ENCODE measurements at regions not wholly inside any gene's neighbourhood (a gene's known extent, or its start where the extent isn't known, plus 50 kb on each side); places are given as distances from the start of the nearest gene placed in this dataset.

- intact Hi-C loops (cut with micrococcal nuclease; ENCODE audit: unreplicated experiment), result no loop called here
- no peak overlapping the region for H3K27ac ChIP-seq (ENCODE audit: control insufficient read depth, insufficient read depth)
- RAD21 ChIA-PET (ENCODE audit: unreplicated experiment), result no interaction called here
- no TSS peak for BruUV-seq (replicated peaks)
- H3K4me2 ChIP-seq (ENCODE audit: control insufficient read depth, insufficient read depth), result no peak overlapping the region
- H4K20me1 ChIP-seq (ENCODE audit: control insufficient read depth, insufficient read depth), result no peaks in the 10 kb centered on the region
- H3K79me2 ChIP-seq (ENCODE audit: control insufficient read depth, insufficient read depth, low read length), result no peaks in the 10 kb centered on the region
- SMC1A ChIA-PET (ENCODE audit: uncharacterized antibody, unreplicated experiment), result no interaction called here
- H2AFZ ChIP-seq (ENCODE audit: control insufficient read depth, low read depth, low read length), result no peak overlapping the region
- FAIRE-seq, result no peak
- DNase-seq (ENCODE audit: low read depth, low spot score), result no peak
- POLR2A ChIA-PET, result no interaction called here
- 0 out of 2 replicates have a peak, but pooled peaks have one; percentile 39 for TF ChIP-seq YY1 (IDR thresholded peaks at IDR 0.05; ENCODE audit: low read depth, low read length)
- TF ChIP-seq, protein P1, sequence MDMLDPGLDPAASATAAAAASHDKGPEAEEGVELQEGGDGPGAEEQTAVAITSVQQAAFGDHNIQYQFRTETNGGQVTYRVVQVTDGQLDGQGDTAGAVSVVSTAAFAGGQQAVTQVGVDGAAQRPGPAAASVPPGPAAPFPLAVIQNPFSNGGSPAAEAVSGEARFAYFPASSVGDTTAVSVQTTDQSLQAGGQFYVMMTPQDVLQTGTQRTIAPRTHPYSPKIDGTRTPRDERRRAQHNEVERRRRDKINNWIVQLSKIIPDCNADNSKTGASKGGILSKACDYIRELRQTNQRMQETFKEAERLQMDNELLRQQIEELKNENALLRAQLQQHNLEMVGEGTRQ (IDR thresholded peaks at IDR 0.05; ENCODE audit: borderline replicate concordance, low read depth, low read length), result no peak
- H3K4me1 ChIP-seq (ENCODE audit: control insufficient read depth, insufficient read depth, low read length), result no peaks in the 10 kb centered on the region
- WGBS (ENCODE audit: insufficient coverage, insufficient replicate concordance, low lambda C conversion rate, missing lambda C conversion rate), result 86% methylated on average over 1 of the region's 1 CpG
- H3K9ac ChIP-seq (ENCODE audit: control insufficient read depth, insufficient read depth, low read length), result no peak overlapping the region
- no peaks in the 10 kb centered on the region for H3K36me3 ChIP-seq (ENCODE audit: control insufficient read depth in 2 of 2, insufficient read depth in 2 of 2, low read length in 1 of 2)
- CTCF ChIA-PET, result interaction anchor here (0.6 kb wide), 1 partner anchor 20 kb away, joined by 3 read pairs; no protein-coding TSS in a partner anchor
- no peaks in the 10 kb centered on the region for H3K27me3 ChIP-seq (replicated peaks in 1 of 2; ENCODE audit: control insufficient read depth in 2 of 2, insufficient read depth in 2 of 2, low read length in 1 of 2)
- in situ Hi-C loops (cut with MboI), result no loop called here
- no peak overlapping the region for H3K4me3 ChIP-seq
- no peaks in the 10 kb centered on the region for H3K9me3 ChIP-seq (replicated peaks; ENCODE audit: control insufficient read depth, insufficient read depth, low read length)
- ATAC-seq, result peak; percentile 48; the same call in 2 of the 3 replicates
These were observed 144.8 kb downstream of the BACH1 start for GRCh38 chr21:29443411-29444010.

- ChIA-PET CTCF (interaction anchor here (1.5 kb wide), 1 partner anchor 72 kb away, joined by 5 read pairs; no protein-coding TSS in a partner anchor), SMC1A (ENCODE audit: uncharacterized antibody, unreplicated experiment) (no interaction called here), RAD21 (ENCODE audit: unreplicated experiment) (no interaction called here), POLR2A (no interaction called here)
- intact Hi-C loops (cut with micrococcal nuclease; ENCODE audit: unreplicated experiment), result no loop called here
- Histone ChIP-seq H3K27ac (ENCODE audit: control insufficient read depth, insufficient read depth) (no peak overlapping the region), H3K9ac (ENCODE audit: control insufficient read depth, insufficient read depth, low read length) (no peak overlapping the region), H3K27me3 (replicated peaks in 1 of 2; ENCODE audit: control insufficient read depth in 2 of 2, insufficient read depth in 2 of 2, low read length in 1 of 2) (no peaks in the 10 kb centered on the region), H3K36me3 (ENCODE audit: control insufficient read depth in 2 of 2, insufficient read depth in 2 of 2, low read length in 1 of 2) (no peaks in the 10 kb centered on the region), H3K9me3 (replicated peaks; ENCODE audit: control insufficient read depth, insufficient read depth, low read length) (no peaks in the 10 kb centered on the region; the same call in 1 of the 3 replicates), H3K4me1 (ENCODE audit: control insufficient read depth, insufficient read depth, low read length) (no peaks in the 10 kb centered on the region), H3K79me2 (ENCODE audit: control insufficient read depth, insufficient read depth, low read length) (no peaks in the 10 kb centered on the region), H2AFZ (ENCODE audit: control insufficient read depth, low read depth, low read length) (no peak overlapping the region), H3K4me3 (no peak overlapping the region), H4K20me1 (ENCODE audit: control insufficient read depth, insufficient read depth) (no peaks in the 10 kb centered on the region), H3K4me2 (ENCODE audit: control insufficient read depth, insufficient read depth) (no peak overlapping the region)
- BruUV-seq (replicated peaks), result no TSS peak
- ATAC-seq, result no peak
- 59% methylated on average over 4 of the region's 4 CpGs for WGBS (ENCODE audit: insufficient coverage, insufficient replicate concordance, low lambda C conversion rate, missing lambda C conversion rate)
- in situ Hi-C loops (cut with MboI), result no loop called here
- no peak for DNase-seq (ENCODE audit: low read depth, low spot score)
- no peak for FAIRE-seq
- TF ChIP-seq ZNF622 (IDR thresholded peaks at IDR 0.05), result no peak
- TF ChIP-seq KDM1A (IDR thresholded peaks at IDR 0.05; ENCODE audit: borderline replicate concordance), result no peak
- no peak for TF ChIP-seq TARDBP (IDR thresholded peaks at IDR 0.05; ENCODE audit: borderline replicate concordance)
- TF ChIP-seq ZBTB11 (CRISPR knock-in tag; IDR thresholded peaks at IDR 0.05), result no peak
- TF ChIP-seq, protein P2, sequence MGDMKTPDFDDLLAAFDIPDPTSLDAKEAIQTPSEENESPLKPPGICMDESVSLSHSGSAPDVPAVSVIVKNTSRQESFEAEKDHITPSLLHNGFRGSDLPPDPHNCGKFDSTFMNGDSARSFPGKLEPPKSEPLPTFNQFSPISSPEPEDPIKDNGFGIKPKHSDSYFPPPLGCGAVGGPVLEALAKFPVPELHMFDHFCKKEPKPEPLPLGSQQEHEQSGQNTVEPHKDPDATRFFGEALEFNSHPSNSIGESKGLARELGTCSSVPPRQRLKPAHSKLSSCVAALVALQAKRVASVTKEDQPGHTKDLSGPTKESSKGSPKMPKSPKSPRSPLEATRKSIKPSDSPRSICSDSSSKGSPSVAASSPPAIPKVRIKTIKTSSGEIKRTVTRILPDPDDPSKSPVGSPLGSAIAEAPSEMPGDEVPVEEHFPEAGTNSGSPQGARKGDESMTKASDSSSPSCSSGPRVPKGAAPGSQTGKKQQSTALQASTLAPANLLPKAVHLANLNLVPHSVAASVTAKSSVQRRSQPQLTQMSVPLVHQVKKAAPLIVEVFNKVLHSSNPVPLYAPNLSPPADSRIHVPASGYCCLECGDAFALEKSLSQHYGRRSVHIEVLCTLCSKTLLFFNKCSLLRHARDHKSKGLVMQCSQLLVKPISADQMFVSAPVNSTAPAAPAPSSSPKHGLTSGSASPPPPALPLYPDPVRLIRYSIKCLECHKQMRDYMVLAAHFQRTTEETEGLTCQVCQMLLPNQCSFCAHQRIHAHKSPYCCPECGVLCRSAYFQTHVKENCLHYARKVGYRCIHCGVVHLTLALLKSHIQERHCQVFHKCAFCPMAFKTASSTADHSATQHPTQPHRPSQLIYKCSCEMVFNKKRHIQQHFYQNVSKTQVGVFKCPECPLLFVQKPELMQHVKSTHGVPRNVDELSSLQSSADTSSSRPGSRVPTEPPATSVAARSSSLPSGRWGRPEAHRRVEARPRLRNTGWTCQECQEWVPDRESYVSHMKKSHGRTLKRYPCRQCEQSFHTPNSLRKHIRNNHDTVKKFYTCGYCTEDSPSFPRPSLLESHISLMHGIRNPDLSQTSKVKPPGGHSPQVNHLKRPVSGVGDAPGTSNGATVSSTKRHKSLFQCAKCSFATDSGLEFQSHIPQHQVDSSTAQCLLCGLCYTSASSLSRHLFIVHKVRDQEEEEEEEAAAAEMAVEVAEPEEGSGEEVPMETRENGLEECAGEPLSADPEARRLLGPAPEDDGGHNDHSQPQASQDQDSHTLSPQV (IDR thresholded peaks at IDR 0.05), result no peak
- TF ChIP-seq TAF1 (IDR thresholded peaks at IDR 0.05; ENCODE audit: borderline replicate concordance, low read depth, low read length), result no peak
- TF ChIP-seq GATAD2B (conservative IDR thresholded peaks at IDR 0.05; ENCODE audit: low read depth), result no peak
These were observed 150.0 kb downstream of the BACH1 start for GRCh38 chr21:29448766-29449165.
